GM12878 (cell line): ENCODE measurements at regions not wholly inside any gene's neighbourhood (a gene's known extent, or its start where the extent isn't known, plus 50 kb on each side); places are given as distances from the start of the nearest gene placed in this dataset.

Experiments
- POLR2A ChIP-seq: IDR thresholded peaks from 2 replicates; pipeline ENCODE4 v1.6.1; 2011; ENCODE audit warnings: low read depth, mild to moderate bottlenecking, low read length
- POLR2AphosphoS5 ChIP-seq: IDR thresholded peaks from 2 replicates; pipeline ENCODE4 v1.6.1; 2011; ENCODE audit warnings: mild to moderate bottlenecking, low read length, inconsistent platforms
- TF ChIP-seq, protein P1 (sequence below): IDR thresholded peaks from 2 replicates; pipeline ENCODE4 v1.6.1; 2012; ENCODE audit warnings: low read depth, low read length, improper control_type of control experiment
- TF ChIP-seq, protein P2 (sequence below): IDR thresholded peaks from 2 replicates; pipeline ENCODE4 v1.6.1; 2012; ENCODE audit warnings: low read length, inconsistent platforms
- TF ChIP-seq, protein P3 (sequence below): fragments of 450-650 bp; formaldehyde crosslinking; IDR thresholded peaks from 2 replicates; pipeline ENCODE4 v1.5.0; 2022; ENCODE audit warnings: mild to moderate bottlenecking, missing genetic modification characterization

DNA sequence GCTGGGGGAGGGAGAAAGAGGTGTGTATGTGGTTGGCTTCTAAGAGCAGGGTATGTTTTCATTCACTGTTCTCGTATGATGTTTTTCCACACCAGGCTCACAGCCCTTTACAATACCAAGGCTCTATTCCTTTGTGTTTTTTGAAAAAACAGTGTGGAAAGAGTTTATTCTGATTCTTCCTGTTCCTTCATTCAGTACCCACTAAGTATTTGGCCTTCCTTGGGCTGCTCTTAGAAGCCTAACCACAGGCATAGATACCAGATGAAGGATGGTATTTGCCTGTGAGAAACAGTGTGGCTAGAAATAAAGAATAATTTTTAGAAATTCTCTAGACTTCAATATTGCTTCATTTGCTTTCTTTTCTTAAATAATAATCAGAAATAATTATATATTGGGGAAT, 518.0 kb upstream of the DIPK2B start:
- TF ChIP-seq POLR2AphosphoS5 (no peak), POLR2A (no peak)
- TF ChIP-seq, protein P1, sequence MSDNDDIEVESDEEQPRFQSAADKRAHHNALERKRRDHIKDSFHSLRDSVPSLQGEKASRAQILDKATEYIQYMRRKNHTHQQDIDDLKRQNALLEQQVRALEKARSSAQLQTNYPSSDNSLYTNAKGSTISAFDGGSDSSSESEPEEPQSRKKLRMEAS, result no peak
- TF ChIP-seq, protein P2, sequence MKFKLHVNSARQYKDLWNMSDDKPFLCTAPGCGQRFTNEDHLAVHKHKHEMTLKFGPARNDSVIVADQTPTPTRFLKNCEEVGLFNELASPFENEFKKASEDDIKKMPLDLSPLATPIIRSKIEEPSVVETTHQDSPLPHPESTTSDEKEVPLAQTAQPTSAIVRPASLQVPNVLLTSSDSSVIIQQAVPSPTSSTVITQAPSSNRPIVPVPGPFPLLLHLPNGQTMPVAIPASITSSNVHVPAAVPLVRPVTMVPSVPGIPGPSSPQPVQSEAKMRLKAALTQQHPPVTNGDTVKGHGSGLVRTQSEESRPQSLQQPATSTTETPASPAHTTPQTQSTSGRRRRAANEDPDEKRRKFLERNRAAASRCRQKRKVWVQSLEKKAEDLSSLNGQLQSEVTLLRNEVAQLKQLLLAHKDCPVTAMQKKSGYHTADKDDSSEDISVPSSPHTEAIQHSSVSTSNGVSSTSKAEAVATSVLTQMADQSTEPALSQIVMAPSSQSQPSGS, result no peak
- TF ChIP-seq, protein P3, sequence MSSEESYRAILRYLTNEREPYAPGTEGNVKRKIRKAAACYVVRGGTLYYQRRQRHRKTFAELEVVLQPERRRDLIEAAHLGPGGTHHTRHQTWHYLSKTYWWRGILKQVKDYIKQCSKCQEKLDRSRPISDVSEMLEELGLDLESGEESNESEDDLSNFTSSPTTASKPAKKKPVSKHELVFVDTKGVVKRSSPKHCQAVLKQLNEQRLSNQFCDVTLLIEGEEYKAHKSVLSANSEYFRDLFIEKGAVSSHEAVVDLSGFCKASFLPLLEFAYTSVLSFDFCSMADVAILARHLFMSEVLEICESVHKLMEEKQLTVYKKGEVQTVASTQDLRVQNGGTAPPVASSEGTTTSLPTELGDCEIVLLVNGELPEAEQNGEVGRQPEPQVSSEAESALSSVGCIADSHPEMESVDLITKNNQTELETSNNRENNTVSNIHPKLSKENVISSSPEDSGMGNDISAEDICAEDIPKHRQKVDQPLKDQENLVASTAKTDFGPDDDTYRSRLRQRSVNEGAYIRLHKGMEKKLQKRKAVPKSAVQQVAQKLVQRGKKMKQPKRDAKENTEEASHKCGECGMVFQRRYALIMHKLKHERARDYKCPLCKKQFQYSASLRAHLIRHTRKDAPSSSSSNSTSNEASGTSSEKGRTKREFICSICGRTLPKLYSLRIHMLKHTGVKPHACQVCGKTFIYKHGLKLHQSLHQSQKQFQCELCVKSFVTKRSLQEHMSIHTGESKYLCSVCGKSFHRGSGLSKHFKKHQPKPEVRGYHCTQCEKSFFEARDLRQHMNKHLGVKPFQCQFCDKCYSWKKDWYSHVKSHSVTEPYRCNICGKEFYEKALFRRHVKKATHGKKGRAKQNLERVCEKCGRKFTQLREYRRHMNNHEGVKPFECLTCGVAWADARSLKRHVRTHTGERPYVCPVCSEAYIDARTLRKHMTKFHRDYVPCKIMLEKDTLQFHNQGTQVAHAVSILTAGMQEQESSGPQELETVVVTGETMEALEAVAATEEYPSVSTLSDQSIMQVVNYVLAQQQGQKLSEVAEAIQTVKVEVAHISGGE, result no peak
